ENCODE measurements at regions not wholly inside any gene's neighbourhood (a gene's known extent, or its start where the extent isn't known, plus 50 kb on each side); places are given as distances from the start of the nearest gene placed in this dataset.
A peak's percentile ranks its signal among the peaks of the same experiment; 100 is the strongest.

DNA sequence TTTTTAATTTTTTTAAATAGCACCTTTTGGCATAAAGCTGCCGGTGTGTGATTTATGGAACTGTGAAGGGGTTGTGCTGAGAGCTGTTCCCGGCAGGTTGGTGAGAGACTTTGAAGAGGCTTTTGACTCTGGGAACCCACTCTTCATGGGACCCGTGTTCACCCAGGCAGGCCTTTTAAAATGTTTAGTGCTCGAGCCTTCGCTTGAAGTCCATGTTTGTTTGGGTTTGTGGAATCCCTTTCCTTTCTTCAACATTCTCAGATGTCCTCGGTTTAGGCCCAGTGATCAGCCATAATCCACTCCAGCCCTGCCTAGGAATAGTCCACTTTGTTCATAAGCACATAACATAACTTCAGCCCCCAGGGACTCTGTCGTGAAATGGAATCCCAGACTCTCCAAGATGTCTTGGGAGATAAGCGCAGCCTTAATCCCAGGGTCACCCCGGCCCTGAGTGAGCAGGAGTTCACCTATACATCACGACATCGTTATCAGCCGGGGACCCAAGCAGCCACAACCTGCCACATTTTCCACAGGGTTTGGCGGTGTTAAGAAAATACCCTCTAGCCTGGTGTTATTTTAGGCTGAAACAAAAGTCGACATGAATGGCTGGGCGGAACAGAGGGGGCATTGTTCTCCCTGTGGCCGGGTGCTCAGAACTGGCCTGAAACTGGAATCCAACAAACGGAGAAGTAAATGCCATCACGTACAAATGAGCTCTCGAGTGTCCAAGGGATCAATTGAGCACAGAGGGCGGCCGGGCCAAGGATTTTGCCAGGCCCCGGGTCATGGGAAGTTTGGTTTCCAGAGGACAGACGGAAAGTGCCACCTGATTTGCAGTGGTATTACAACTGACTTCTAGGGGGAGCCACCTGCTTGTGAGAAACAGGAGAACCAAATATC, 145.7 kb upstream of the IRX3 start:
- 61 to 75% methylated on average over 23 of the region's 23 CpGs for WGBS, 2 donors
- Histone ChIP-seq H3K36me3 (ENCODE audit: control insufficient read depth in 2 of 2, insufficient read depth in 2 of 2, low read length in 1 of 2) (no peaks in the 10 kb centered on the region), H3K4me3 (ENCODE audit: low read depth in 1 of 2, low read length in 2 of 2) (no peak overlapping the region), H3K27me3 (ENCODE audit: control insufficient read depth in 1 of 2, insufficient read depth in 2 of 2, low read length in 2 of 2) (no peaks in the 10 kb centered on the region), H3K9me3 (ENCODE audit: control insufficient read depth in 2 of 2, insufficient read depth in 1 of 2, low read depth in 1 of 2, low read length in 1 of 2) (peaks cover 0 to 2% of the 10 kb centered on the region in 2 donors), H3K4me1 (ENCODE audit: control insufficient read depth in 2 of 2, insufficient read depth in 2 of 2, low read length in 1 of 2) (no peaks in the 10 kb centered on the region), H3K27ac (ENCODE audit: low read depth in 2 of 2, low read length in 1 of 2) (no peak overlapping the region)

DNA sequence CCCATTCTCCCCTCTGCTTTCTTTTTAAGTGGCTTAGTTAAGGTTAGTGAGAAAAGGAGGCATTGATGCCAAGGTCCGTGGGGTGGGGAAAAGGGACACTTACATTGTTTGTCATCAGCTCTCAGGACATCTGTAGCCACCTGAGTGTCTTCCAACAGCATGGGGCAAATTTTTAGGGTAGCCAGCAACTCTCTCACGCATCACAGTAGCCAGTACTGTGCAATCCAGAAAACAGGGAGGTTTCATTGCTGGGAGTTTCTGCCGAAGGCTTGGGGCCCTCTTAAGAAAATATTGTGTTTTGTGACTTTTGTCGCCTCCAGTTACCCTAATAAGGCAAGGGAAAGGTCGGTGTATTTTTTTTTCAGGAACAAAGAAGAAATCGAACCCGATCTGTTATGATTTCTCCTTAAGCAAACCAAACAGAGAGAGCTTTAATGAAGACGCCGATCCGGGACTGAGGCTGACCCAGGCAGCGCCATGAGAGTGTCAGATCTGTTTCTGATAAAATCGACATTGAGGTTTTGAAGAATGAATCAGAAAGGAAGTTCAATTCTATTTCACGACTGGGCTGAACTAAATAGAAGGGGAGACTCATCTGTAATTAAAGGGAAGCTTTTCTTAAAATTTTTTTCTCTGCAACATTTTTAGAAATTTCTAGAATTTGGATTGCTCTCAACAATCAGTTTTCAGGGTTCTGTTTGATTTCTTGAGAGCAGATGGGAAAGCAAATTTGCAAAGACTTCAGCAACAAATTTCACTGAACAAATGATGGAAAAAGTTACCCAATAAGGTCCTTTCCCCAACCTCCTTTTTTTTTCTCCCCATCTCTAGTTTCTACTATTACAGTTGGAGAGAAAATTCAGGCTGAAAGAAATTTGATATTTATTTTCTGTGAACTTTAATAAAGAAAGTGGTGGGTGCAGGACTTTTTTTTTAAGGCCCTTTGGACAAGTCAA, 144.7 kb upstream of the IRX3 start:
- Histone ChIP-seq H3K36me3 (ENCODE audit: control insufficient read depth in 2 of 2, insufficient read depth in 2 of 2, low read length in 1 of 2) (no peaks in the 10 kb centered on the region), H3K4me1 (ENCODE audit: control insufficient read depth in 2 of 2, insufficient read depth in 2 of 2, low read length in 1 of 2) (no peaks in the 10 kb centered on the region), H3K27ac (ENCODE audit: low read depth in 2 of 2, low read length in 1 of 2) (peak overlapping the region in 1 of 2 donors; percentile 9), H3K9me3 (ENCODE audit: control insufficient read depth in 2 of 2, insufficient read depth in 1 of 2, low read depth in 1 of 2, low read length in 1 of 2) (peaks cover 0 to 2% of the 10 kb centered on the region in 2 donors), H3K27me3 (ENCODE audit: control insufficient read depth in 1 of 2, insufficient read depth in 2 of 2, low read length in 2 of 2) (no peaks in the 10 kb centered on the region), H3K4me3 (ENCODE audit: low read depth in 1 of 2, low read length in 2 of 2) (no peak overlapping the region)
- 47 to 60% methylated on average over 13 of the region's 13 CpGs for WGBS, 2 donors

DNA sequence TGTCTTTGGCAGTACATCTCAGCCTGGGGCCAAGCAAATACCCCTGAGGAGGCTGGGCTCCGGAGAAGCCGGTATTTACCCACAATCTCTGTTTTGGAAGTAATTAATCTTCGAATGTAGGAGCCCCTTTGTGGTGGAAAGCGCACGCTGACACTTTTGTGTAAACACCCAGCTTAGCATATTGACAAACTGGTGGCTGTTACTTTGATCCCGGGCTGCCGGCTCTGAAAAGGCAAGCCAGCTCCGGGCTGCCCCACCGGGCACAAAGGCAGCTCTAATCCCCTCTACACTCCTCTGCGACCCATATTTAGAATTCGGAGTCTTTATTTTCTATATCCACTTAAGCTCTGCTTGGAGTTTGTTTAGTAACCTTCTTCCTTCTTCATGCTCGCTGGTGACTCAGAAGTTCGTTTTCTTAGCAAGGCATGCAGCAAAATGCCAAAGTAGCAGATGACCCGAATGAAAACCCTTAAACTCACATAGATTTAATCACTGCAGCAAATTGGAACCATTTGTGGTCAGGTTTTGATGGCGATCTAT, 144.0 kb upstream of the IRX3 start:
- no peak overlapping the region for H3K4me3 ChIP-seq (ENCODE audit: low read depth in 1 of 2, low read length in 2 of 2)
- no peaks in the 10 kb centered on the region for H3K27me3 ChIP-seq (ENCODE audit: control insufficient read depth in 1 of 2, insufficient read depth in 2 of 2, low read length in 2 of 2)
- H3K4me1 ChIP-seq (ENCODE audit: control insufficient read depth in 2 of 2, insufficient read depth in 2 of 2, low read length in 1 of 2) = peaks cover 0 to 5% of the 10 kb centered on the region in 2 donors
- H3K36me3 ChIP-seq (ENCODE audit: control insufficient read depth in 2 of 2, insufficient read depth in 2 of 2, low read length in 1 of 2) = no peaks in the 10 kb centered on the region
- 8 to 9% methylated on average over 15 of the region's 15 CpGs for WGBS, 2 donors
- no peak overlapping the region for H3K27ac ChIP-seq (ENCODE audit: low read depth in 2 of 2, low read length in 1 of 2)
- H3K9me3 ChIP-seq (ENCODE audit: control insufficient read depth in 2 of 2, insufficient read depth in 1 of 2, low read depth in 1 of 2, low read length in 1 of 2) = peaks cover 0 to 2% of the 10 kb centered on the region in 2 donors

DNA sequence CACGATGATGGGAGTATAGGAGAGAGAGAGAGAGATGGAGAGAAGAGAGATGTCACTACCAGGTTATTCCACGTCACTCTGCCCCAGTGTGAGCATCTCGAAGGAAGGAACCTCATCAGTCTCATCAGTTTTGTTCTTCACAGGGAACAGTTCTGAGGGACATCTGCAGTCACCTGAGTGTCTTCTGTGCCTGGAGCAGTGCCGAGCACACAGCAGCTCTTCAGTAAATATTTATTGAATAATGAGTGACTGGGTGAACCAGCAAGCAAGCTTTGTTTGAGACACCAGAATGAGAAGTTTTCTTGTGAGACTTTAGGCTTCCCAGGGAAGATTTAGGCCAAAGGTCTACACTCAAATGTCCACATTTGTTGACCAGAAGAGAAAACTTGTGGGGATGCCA, 142.4 kb upstream of the IRX3 start:
- H3K27me3 ChIP-seq (ENCODE audit: control insufficient read depth in 1 of 2, insufficient read depth in 2 of 2, low read length in 2 of 2) = no peaks in the 10 kb centered on the region
- no peak overlapping the region for H3K4me3 ChIP-seq (ENCODE audit: low read depth in 1 of 2, low read length in 2 of 2)
- H3K36me3 ChIP-seq (ENCODE audit: control insufficient read depth in 2 of 2, insufficient read depth in 2 of 2, low read length in 1 of 2) = no peaks in the 10 kb centered on the region
- peaks cover 0 to 2% of the 10 kb centered on the region in 2 donors for H3K9me3 ChIP-seq (ENCODE audit: control insufficient read depth in 2 of 2, insufficient read depth in 1 of 2, low read depth in 1 of 2, low read length in 1 of 2)
- no peak overlapping the region for H3K27ac ChIP-seq (ENCODE audit: low read depth in 2 of 2, low read length in 1 of 2)
- 88 to 90% methylated on average over 4 of the region's 4 CpGs for WGBS, 2 donors
- H3K4me1 ChIP-seq (ENCODE audit: control insufficient read depth in 2 of 2, insufficient read depth in 2 of 2, low read length in 1 of 2) = peaks cover 0 to 6% of the 10 kb centered on the region in 2 donors

DNA sequence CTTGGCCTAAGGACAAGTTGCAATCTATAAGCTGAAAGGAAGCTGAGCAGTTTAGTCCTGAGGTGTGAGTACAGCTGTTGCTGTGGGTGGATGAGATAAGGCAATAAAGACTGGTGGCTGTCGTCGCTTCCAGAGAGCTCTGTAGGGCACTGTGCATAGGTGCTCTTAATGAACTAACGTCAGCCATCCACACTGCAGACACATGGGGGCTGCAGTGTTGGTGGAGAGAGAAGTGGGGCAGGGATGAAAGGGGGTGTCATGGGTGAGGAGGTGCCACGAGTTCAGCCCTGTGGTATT, 139.9 kb upstream of the IRX3 start:
- peaks cover 0 to 15% of the 10 kb centered on the region in 2 donors for H3K4me1 ChIP-seq (ENCODE audit: control insufficient read depth in 2 of 2, insufficient read depth in 2 of 2, low read length in 1 of 2)
- H3K27me3 ChIP-seq (ENCODE audit: control insufficient read depth in 1 of 2, insufficient read depth in 2 of 2, low read length in 2 of 2) = no peaks in the 10 kb centered on the region
- WGBS, 2 donors = 62 to 65% methylated on average over 4 of the region's 4 CpGs
- peaks cover 0 to 2% of the 10 kb centered on the region in 2 donors for H3K9me3 ChIP-seq (ENCODE audit: control insufficient read depth in 2 of 2, insufficient read depth in 1 of 2, low read depth in 1 of 2, low read length in 1 of 2)
- H3K27ac ChIP-seq (ENCODE audit: low read depth in 2 of 2, low read length in 1 of 2) = no peak overlapping the region
- no peaks in the 10 kb centered on the region for H3K36me3 ChIP-seq (ENCODE audit: control insufficient read depth in 2 of 2, insufficient read depth in 2 of 2, low read length in 1 of 2)
- H3K4me3 ChIP-seq (ENCODE audit: low read depth in 1 of 2, low read length in 2 of 2) = no peak overlapping the region

DNA sequence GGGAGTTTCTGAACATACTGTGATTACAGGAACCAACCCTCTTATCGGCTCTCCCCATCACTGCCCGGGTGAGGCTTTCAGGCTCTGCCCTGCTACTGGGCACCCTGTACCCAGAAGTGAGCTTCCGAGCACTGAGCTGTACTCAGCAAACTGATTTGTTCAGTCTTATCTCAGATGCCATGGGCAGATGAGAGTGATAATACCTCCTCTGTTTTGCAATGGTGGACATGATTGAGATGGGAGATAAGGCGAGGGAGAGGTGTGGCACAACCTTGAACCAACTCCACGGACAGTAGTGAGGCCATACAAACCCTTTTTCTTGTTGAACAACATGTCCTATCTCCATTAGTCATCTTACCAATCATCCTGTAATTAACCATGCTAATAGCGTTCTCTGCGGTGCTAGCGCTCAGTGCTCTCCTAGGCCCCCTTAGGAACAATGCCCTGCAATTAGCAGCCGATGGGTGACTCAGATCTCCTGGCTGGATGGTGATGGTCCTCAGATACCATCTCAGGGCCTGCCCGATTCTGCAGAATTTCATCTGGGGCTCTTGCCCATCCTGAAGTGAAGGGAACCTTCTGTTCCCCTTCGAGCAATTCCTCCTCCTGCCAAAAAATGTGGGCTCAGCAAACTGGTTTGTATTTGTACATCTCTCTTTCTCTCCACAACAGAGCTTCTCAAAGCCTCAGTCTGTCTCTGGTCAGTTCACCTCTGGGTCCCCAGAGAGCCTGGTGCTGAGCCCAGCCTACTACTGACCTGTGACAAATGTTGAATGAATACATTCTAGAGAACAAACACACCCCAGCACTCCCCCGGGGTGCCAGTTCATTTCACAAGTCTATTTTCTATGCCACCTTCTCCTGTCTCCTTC, 139.3 kb upstream of the IRX3 start:
- no peak overlapping the region for H3K27ac ChIP-seq (ENCODE audit: low read depth in 2 of 2, low read length in 1 of 2)

GRCh38 chr16:54425068-54425467, 138.5 kb upstream of the IRX3 start:
- H3K9me3 ChIP-seq (ENCODE audit: control insufficient read depth in 2 of 2, insufficient read depth in 1 of 2, low read depth in 1 of 2, low read length in 1 of 2) = peaks cover 0 to 2% of the 10 kb centered on the region in 2 donors
- 85 to 91% methylated on average over 1 of the region's 1 CpG for WGBS, 2 donors
- H3K4me3 ChIP-seq (ENCODE audit: low read depth in 1 of 2, low read length in 2 of 2) = no peak overlapping the region
- peaks cover 0 to 15% of the 10 kb centered on the region in 2 donors for H3K4me1 ChIP-seq (ENCODE audit: control insufficient read depth in 2 of 2, insufficient read depth in 2 of 2, low read length in 1 of 2)
- H3K36me3 ChIP-seq (ENCODE audit: control insufficient read depth in 2 of 2, insufficient read depth in 2 of 2, low read length in 1 of 2) = no peaks in the 10 kb centered on the region
- no peaks in the 10 kb centered on the region for H3K27me3 ChIP-seq (ENCODE audit: control insufficient read depth in 1 of 2, insufficient read depth in 2 of 2, low read length in 2 of 2)
- H3K27ac ChIP-seq (ENCODE audit: low read depth in 2 of 2, low read length in 1 of 2) = no peak overlapping the region

More for the DNA sequence above, 139.3 kb upstream of the IRX3 start:
- peaks cover 0 to 15% of the 10 kb centered on the region in 2 donors for H3K4me1 ChIP-seq (ENCODE audit: control insufficient read depth in 2 of 2, insufficient read depth in 2 of 2, low read length in 1 of 2)
- peaks cover 0 to 2% of the 10 kb centered on the region in 2 donors for H3K9me3 ChIP-seq (ENCODE audit: control insufficient read depth in 2 of 2, insufficient read depth in 1 of 2, low read depth in 1 of 2, low read length in 1 of 2)
- no peak overlapping the region for H3K4me3 ChIP-seq (ENCODE audit: low read depth in 1 of 2, low read length in 2 of 2)
- 54 to 64% methylated on average over 12 of the region's 12 CpGs for WGBS, 2 donors
- H3K27me3 ChIP-seq (ENCODE audit: control insufficient read depth in 1 of 2, insufficient read depth in 2 of 2, low read length in 2 of 2) = no peaks in the 10 kb centered on the region
- no peaks in the 10 kb centered on the region for H3K36me3 ChIP-seq (ENCODE audit: control insufficient read depth in 2 of 2, insufficient read depth in 2 of 2, low read length in 1 of 2)

GRCh38 chr16:54424043-54424451, 137.5 kb upstream of the IRX3 start:
- Histone ChIP-seq H3K36me3 (ENCODE audit: control insufficient read depth in 2 of 2, insufficient read depth in 2 of 2, low read length in 1 of 2) (no peaks in the 10 kb centered on the region), H3K27ac (ENCODE audit: low read depth in 2 of 2, low read length in 1 of 2) (no peak overlapping the region), H3K4me1 (ENCODE audit: control insufficient read depth in 2 of 2, insufficient read depth in 2 of 2, low read length in 1 of 2) (peaks cover 0 to 15% of the 10 kb centered on the region in 2 donors), H3K27me3 (ENCODE audit: control insufficient read depth in 1 of 2, insufficient read depth in 2 of 2, low read length in 2 of 2) (no peaks in the 10 kb centered on the region), H3K9me3 (ENCODE audit: control insufficient read depth in 2 of 2, insufficient read depth in 1 of 2, low read depth in 1 of 2, low read length in 1 of 2) (peaks cover 0 to 2% of the 10 kb centered on the region in 2 donors), H3K4me3 (ENCODE audit: low read depth in 1 of 2, low read length in 2 of 2) (no peak overlapping the region)
- 47 to 64% methylated on average over 5 of the region's 5 CpGs for WGBS, 2 donors

- H3K36me3 ChIP-seq (ENCODE audit: control insufficient read depth in 2 of 2, insufficient read depth in 2 of 2, low read length in 1 of 2) = no peaks in the 10 kb centered on the region
- H3K27ac ChIP-seq (ENCODE audit: low read depth in 2 of 2, low read length in 1 of 2) = peak overlapping the region in 1 of 2 donors; percentile 3
- peaks cover 0 to 15% of the 10 kb centered on the region in 2 donors for H3K4me1 ChIP-seq (ENCODE audit: control insufficient read depth in 2 of 2, insufficient read depth in 2 of 2, low read length in 1 of 2)
- no peaks in the 10 kb centered on the region for H3K27me3 ChIP-seq (ENCODE audit: control insufficient read depth in 1 of 2, insufficient read depth in 2 of 2, low read length in 2 of 2)
- 50 to 51% methylated on average over 2 of the region's 2 CpGs for WGBS, 2 donors
- no peak overlapping the region for H3K4me3 ChIP-seq (ENCODE audit: low read depth in 1 of 2, low read length in 2 of 2)
- no peaks in the 10 kb centered on the region for H3K9me3 ChIP-seq (ENCODE audit: control insufficient read depth in 2 of 2, insufficient read depth in 1 of 2, low read depth in 1 of 2, low read length in 1 of 2)
These were observed 136.0 kb upstream of the IRX3 start for GRCh38 chr16:54422569-54422978.
